ENCODE measurements at regions not wholly inside any gene's neighbourhood (a gene's known extent, or its start where the extent isn't known, plus 50 kb on each side); places are given as distances from the start of the nearest gene placed in this dataset.

DNA sequence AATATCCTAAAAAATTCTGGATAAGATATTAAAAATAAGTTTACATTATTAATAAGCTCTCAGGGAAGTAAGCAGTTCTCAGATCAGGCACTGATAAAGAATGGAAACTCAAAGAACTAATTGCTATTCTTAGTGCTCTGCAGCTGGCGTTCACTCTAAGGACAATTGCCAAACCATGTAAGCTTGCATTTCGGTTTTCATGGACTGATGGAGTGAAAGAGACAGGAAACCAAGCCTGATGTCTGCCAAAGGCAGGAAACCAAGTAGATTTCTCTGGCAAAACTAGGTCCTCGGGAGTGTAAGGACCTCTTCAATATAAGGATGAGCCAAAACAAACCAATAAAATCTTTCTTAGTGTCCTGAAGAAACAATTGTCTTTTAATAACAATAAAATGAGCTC is 355.2 kb downstream of the RAB38 start:
- no peak overlapping the region for H4K8ac ChIP-seq (ENCODE audit: extremely low read depth, insufficient read depth, low read length)
- no peak overlapping the region for H3K27ac ChIP-seq (ENCODE audit: low read depth, low read length)
- H3K79me1 ChIP-seq (ENCODE audit: low read depth, low read length), result no peaks in the 10 kb centered on the region
- H3K23ac ChIP-seq (ENCODE audit: insufficient read length), result no peak overlapping the region
- CTCF ChIA-PET (ENCODE audit: partially characterized antibody), result interaction anchor here (0.7 to 1.1 kb wide), 3 partner anchors 16 to 205 kb away, joined by 3 to 4 read pairs (median 3); no protein-coding TSS in a partner anchor
- H3K18ac ChIP-seq (ENCODE audit: extremely low read depth, low read length), result no peak overlapping the region
- H3K9me3 ChIP-seq (ENCODE audit: insufficient read depth in 2 of 2, low read depth in 1 of 2, low read length in 1 of 2), result no peaks in the 10 kb centered on the region
- no peaks in the 10 kb centered on the region for H3K36me3 ChIP-seq (ENCODE audit: control insufficient read depth in 2 of 4, insufficient read depth in 4 of 4, low read length in 3 of 4)
- no peak overlapping the region for H3K9ac ChIP-seq (replicated peaks in 1 of 4; ENCODE audit: extremely low read depth in 1 of 4, low read depth in 3 of 4, low read length in 3 of 4)
- POLR2A ChIA-PET (ENCODE audit: partially characterized antibody), result no interaction called here
- H2AK5ac ChIP-seq (ENCODE audit: low read depth, low read length), result no peak overlapping the region
- DNase-seq (ENCODE audit: low read depth in 1 of 2, low spot score in 2 of 2) (no peak), FAIRE-seq (no peak)
- H3K14ac ChIP-seq (ENCODE audit: insufficient read length), result no peak overlapping the region
- H3K4me2 ChIP-seq (ENCODE audit: insufficient read depth in 1 of 2, low read depth in 2 of 2, low read length in 2 of 2), result no peak overlapping the region
- H3K79me2 ChIP-seq (ENCODE audit: control insufficient read depth in 1 of 2, insufficient read depth in 2 of 2, low read length in 2 of 2), result no peaks in the 10 kb centered on the region
- no peak overlapping the region for H4K5ac ChIP-seq (ENCODE audit: insufficient read length, low read depth, low read length)
- 0 out of 2 replicates have a peak overlapping the region, but pooled peaks have one; percentile 62 for H2AFZ ChIP-seq (ENCODE audit: low read length)
- no peaks in the 10 kb centered on the region for H3K23me2 ChIP-seq (ENCODE audit: low read depth, low read length)
- H3K56ac ChIP-seq (replicated peaks; ENCODE audit: insufficient read length, low read depth, low read length), result no peak overlapping the region
- no peak for TF ChIP-seq NANOG (IDR thresholded peaks at IDR 0.05; ENCODE audit: insufficient read depth, low read depth, low read length, poor library complexity, severe bottlenecking)
- no peak for TF ChIP-seq GABPA (IDR thresholded peaks at IDR 0.05; ENCODE audit: borderline replicate concordance, insufficient read depth, low read length)
- TF ChIP-seq POLR2AphosphoS5 (IDR thresholded peaks at IDR 0.05; ENCODE audit: low read depth, low read length), result no peak
- TF ChIP-seq POLR2A (IDR thresholded peaks at IDR 0.05; ENCODE audit: control extremely low read depth in 1 of 2, low read depth in 2 of 2, low read length in 2 of 2), result no peak
- TF ChIP-seq RBBP5 (IDR thresholded peaks at IDR 0.05; ENCODE audit: borderline replicate concordance, low read depth, low read length), result no peak
- TF ChIP-seq USF2 (IDR thresholded peaks at IDR 0.05; ENCODE audit: low read length), result no peak
- TF ChIP-seq SUZ12 (IDR thresholded peaks at IDR 0.05; ENCODE audit: low read length), result no peak
- no peak for TF ChIP-seq ASH2L (IDR thresholded peaks at IDR 0.05; ENCODE audit: low read length)
- no peak for TF ChIP-seq SP2 (IDR thresholded peaks at IDR 0.05; ENCODE audit: low read length)
- no peak for TF ChIP-seq SRF (IDR thresholded peaks at IDR 0.05; ENCODE audit: low read depth, low read length)
- TF ChIP-seq, protein P1, sequence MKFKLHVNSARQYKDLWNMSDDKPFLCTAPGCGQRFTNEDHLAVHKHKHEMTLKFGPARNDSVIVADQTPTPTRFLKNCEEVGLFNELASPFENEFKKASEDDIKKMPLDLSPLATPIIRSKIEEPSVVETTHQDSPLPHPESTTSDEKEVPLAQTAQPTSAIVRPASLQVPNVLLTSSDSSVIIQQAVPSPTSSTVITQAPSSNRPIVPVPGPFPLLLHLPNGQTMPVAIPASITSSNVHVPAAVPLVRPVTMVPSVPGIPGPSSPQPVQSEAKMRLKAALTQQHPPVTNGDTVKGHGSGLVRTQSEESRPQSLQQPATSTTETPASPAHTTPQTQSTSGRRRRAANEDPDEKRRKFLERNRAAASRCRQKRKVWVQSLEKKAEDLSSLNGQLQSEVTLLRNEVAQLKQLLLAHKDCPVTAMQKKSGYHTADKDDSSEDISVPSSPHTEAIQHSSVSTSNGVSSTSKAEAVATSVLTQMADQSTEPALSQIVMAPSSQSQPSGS (IDR thresholded peaks at IDR 0.05; ENCODE audit: low read length), result no peak
- no peak overlapping the region for H3K4ac ChIP-seq (replicated peaks; ENCODE audit: insufficient read length, low read depth, low read length)
- no peak overlapping the region for H3K4me3 ChIP-seq (ENCODE audit: extremely low read depth in 1 of 4, insufficient read depth in 2 of 4, low read depth in 3 of 4, low read length in 4 of 4)
- no peaks in the 10 kb centered on the region for H3K4me1 ChIP-seq (replicated peaks in 1 of 4; ENCODE audit: control insufficient read depth in 3 of 4, insufficient read depth in 4 of 4, low read length in 3 of 4)
- no peaks in the 10 kb centered on the region for H3K27me3 ChIP-seq (replicated peaks in 1 of 4; ENCODE audit: control insufficient read depth in 3 of 4, extremely low read depth in 1 of 4, insufficient read depth in 3 of 4, low read length in 3 of 4)
- no peak overlapping the region for H4K91ac ChIP-seq (replicated peaks; ENCODE audit: insufficient read length, low read length)
- no peak overlapping the region for H2BK20ac ChIP-seq (ENCODE audit: low read length)
- 90% methylated on average over 3 of the region's 3 CpGs; no CpG with 5 or more reads in 1 of the 2 experiments for WGBS, 2 experiments (ENCODE audit: extremely low coverage in 1 of 2, insufficient coverage in 1 of 2, insufficient read length in 1 of 2, insufficient replicate concordance in 2 of 2, low coverage in 1 of 2, low lambda C conversion rate in 2 of 2, missing lambda C conversion rate in 1 of 2)
- H2BK15ac ChIP-seq (ENCODE audit: low read length), result peak overlapping the region; percentile 41; the same call in 1 of the 2 replicates
- no peak overlapping the region for H2BK5ac ChIP-seq (ENCODE audit: low read depth, low read length)
- H2BK120ac ChIP-seq (replicated peaks; ENCODE audit: low read depth, low read length), result no peak overlapping the region
- H4K20me1 ChIP-seq (replicated peaks in 1 of 2; ENCODE audit: control insufficient read depth in 1 of 2, insufficient read depth in 2 of 2, low read length in 2 of 2), result no peaks in the 10 kb centered on the region
- H2BK12ac ChIP-seq (ENCODE audit: low read depth, low read length), result no peak overlapping the region
